Loucy (cell line): ENCODE measurements at regions not wholly inside any gene's neighbourhood (a gene's known extent, or its start where the extent isn't known, plus 50 kb on each side); places are given as distances from the start of the nearest gene placed in this dataset.

Source experiments
- EZH2phosphoT487 ChIP-seq: fragments of 200-600 bp; IDR thresholded peaks from 2 replicates; pipeline ENCODE4 v1.6.1; 2018; ENCODE audit warnings: antibody characterized with exemption, mild to moderate bottlenecking, moderate library complexity, borderline replicate concordance
- TF ChIP-seq, protein P1 (sequence below): fragments of 200-600 bp; sonication (generic); conservative IDR thresholded peaks from 2 replicates; pipeline ENCODE4 v1.5.1; 2014; ENCODE audit warnings: mild to moderate bottlenecking, antibody characterized with exemption, low read length

DNA sequence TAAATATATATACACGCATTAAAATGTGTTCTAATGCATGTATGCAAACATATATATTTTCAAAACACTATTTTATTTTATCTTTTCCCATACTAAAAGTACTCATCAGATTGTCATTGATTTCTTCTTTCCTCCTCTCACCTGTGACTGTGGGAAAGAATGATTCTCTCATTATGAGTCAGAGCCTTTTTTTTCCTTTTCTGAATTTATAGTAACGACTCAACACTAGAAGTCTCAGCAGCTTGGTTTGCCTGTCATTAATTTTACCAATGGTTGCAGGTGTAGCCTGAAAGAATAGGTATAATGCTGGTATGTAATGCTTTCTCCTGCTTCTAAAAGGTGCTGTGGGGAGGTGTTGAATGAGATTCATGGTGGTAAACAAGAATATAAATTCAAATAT is 328.7 kb downstream of the UTRN start:
- TF ChIP-seq, protein P1, sequence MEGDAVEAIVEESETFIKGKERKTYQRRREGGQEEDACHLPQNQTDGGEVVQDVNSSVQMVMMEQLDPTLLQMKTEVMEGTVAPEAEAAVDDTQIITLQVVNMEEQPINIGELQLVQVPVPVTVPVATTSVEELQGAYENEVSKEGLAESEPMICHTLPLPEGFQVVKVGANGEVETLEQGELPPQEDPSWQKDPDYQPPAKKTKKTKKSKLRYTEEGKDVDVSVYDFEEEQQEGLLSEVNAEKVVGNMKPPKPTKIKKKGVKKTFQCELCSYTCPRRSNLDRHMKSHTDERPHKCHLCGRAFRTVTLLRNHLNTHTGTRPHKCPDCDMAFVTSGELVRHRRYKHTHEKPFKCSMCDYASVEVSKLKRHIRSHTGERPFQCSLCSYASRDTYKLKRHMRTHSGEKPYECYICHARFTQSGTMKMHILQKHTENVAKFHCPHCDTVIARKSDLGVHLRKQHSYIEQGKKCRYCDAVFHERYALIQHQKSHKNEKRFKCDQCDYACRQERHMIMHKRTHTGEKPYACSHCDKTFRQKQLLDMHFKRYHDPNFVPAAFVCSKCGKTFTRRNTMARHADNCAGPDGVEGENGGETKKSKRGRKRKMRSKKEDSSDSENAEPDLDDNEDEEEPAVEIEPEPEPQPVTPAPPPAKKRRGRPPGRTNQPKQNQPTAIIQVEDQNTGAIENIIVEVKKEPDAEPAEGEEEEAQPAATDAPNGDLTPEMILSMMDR = no peak
- TF ChIP-seq EZH2phosphoT487 = no peak
